GM12878 (cell line): ENCODE measurements at regions not wholly inside any gene's neighbourhood (a gene's known extent, or its start where the extent isn't known, plus 50 kb on each side); places are given as distances from the start of the nearest gene placed in this dataset.

Experiments used
- ATAC-seq: fragments of 200-7000 bp; cut with Tn5 transposase; 3 replicates; pipeline ENCODE4 v1.9.1; 2020; ENCODE audit warnings: mild to moderate bottlenecking, moderate library complexity
- BruUV-seq: library from RNA; stranded (reverse); fragments of 400-500 nt; replicated peaks from 2 replicates; lab custom pipeline; 2021; lab: Mats Ljungman, UMichigan
- CTCF ChIA-PET: fragments of 300-600 bp; sonication (Branson Sonifier 250); formaldehyde crosslinking; extraction: SDS; loops from one replicate; lab custom pipeline; 2021; ENCODE audit warnings: inconsistent platforms; lab: Yijun Ruan, JAX
- POLR2A ChIA-PET: fragments of 350-600 bp; formaldehyde crosslinking; extraction: SDS; loops from one replicate; lab custom pipeline; 2021; ENCODE audit warnings: inconsistent platforms; lab: Charles Lee
- RAD21 ChIA-PET: fragments of 300-600 bp; sonication (Branson Sonifier 250); formaldehyde crosslinking; loops from one replicate; lab custom pipeline; 2023; ENCODE audit warnings: antibody characterized with exemption; ENCODE audit not compliant: unreplicated experiment; lab: Charles Lee
- SMC1A ChIA-PET: fragments of 300-600 bp; sonication (Branson Sonifier 250); formaldehyde crosslinking; loops from one replicate; lab custom pipeline; 2023; ENCODE audit not compliant: unreplicated experiment, uncharacterized antibody; lab: Charles Lee
- DNase-seq: peaks from one replicate; pipeline ENCODE4 v3.0.0-alpha.2; 2011; ENCODE audit warnings: low read depth, low spot score
- FAIRE-seq: peaks from 3 replicates; lab custom pipeline; 2011; peaks lifted over from hg19 to GRCh38; lab: Jason Lieb, UNC
- H2AFZ ChIP-seq: 2 replicates; pipeline ENCODE4 v1.6.0; 2011; ENCODE audit warnings: low read depth, low read length, control low read depth; ENCODE audit not compliant: control insufficient read depth
- H3K27ac ChIP-seq: 2 replicates; pipeline ENCODE4 v1.5.1; 2011; ENCODE audit warnings: control low read depth; ENCODE audit not compliant: control insufficient read depth, insufficient read depth
- H3K27me3 ChIP-seq, 2 experiments: replicated peaks in 1 of 2; 2 replicates each; pipeline versions ENCODE4 v1.6.0 to v1.6.1; 2011; ENCODE audit warnings: low read length in 1 of 2; ENCODE audit not compliant: control insufficient read depth in 2 of 2, insufficient read depth in 2 of 2
- H3K36me3 ChIP-seq, 2 experiments: 2 replicates each; pipeline ENCODE4 v1.5.1; 2011; ENCODE audit warnings: low read length in 1 of 2; ENCODE audit not compliant: control insufficient read depth in 2 of 2, insufficient read depth in 2 of 2
- H3K4me1 ChIP-seq: 2 replicates; pipeline ENCODE4 v1.6.1; 2011; ENCODE audit warnings: mild to moderate bottlenecking, low read length, moderate library complexity, mixed read lengths; ENCODE audit not compliant: control insufficient read depth, insufficient read depth
- H3K4me2 ChIP-seq: 2 replicates; pipeline ENCODE4 v1.6.0; 2011; ENCODE audit warnings: control low read depth; ENCODE audit not compliant: control insufficient read depth, insufficient read depth
- H3K4me3 ChIP-seq: fragments of 200-600 bp; sonication (generic); 2 replicates; pipeline ENCODE4 v1.5.1; 2016
- H3K79me2 ChIP-seq: 2 replicates; pipeline ENCODE4 v1.6.0; 2011; ENCODE audit warnings: low read length; ENCODE audit not compliant: control insufficient read depth, insufficient read depth
- H3K9ac ChIP-seq: 2 replicates; pipeline ENCODE4 v1.8.0; 2011; ENCODE audit warnings: low read length, control low read depth, mixed read lengths; ENCODE audit not compliant: control insufficient read depth, insufficient read depth
- H3K9me3 ChIP-seq: replicated peaks from 3 replicates; pipeline ENCODE4 v1.5.1; 2011; ENCODE audit warnings: mild to moderate bottlenecking, low read length; ENCODE audit not compliant: control insufficient read depth, insufficient read depth
- H4K20me1 ChIP-seq: 2 replicates; pipeline ENCODE4 v1.6.0; 2011; ENCODE audit not compliant: control insufficient read depth, insufficient read depth
- CUX1 ChIP-seq: IDR thresholded peaks from 2 replicates; pipeline ENCODE4 v1.6.1; 2012; ENCODE audit warnings: improper control_type of control experiment, low read depth, low read length; ENCODE audit not compliant: insufficient replicate concordance
- EZH2 ChIP-seq: IDR thresholded peaks from 2 replicates; pipeline ENCODE4 v1.6.1; 2012; ENCODE audit warnings: low read depth, mild to moderate bottlenecking, control low read depth, inconsistent platforms, low read length, borderline replicate concordance; ENCODE audit not compliant: control insufficient read depth
- GATAD2B ChIP-seq: fragments of 450-650 bp; conservative IDR thresholded peaks from 2 replicates; pipeline ENCODE4 v1.6.1; 2017; ENCODE audit warnings: low read depth, mild to moderate bottlenecking, moderate library complexity
- NFYA ChIP-seq: IDR thresholded peaks from 2 replicates; pipeline ENCODE4 v1.6.1; 2011; ENCODE audit warnings: low read depth, mild to moderate bottlenecking, low read length, improper control_type of control experiment, borderline replicate concordance
- NR2F1 ChIP-seq: fragments of 450-650 bp; conservative IDR thresholded peaks from 2 replicates; pipeline ENCODE4 v1.6.1; 2017; ENCODE audit warnings: mild to moderate bottlenecking
- PML ChIP-seq: IDR thresholded peaks from 2 replicates; pipeline ENCODE4 v1.6.1; 2012; ENCODE audit warnings: low read length, inconsistent platforms
- SP1 ChIP-seq: IDR thresholded peaks from one replicate; pipeline ENCODE4 v1.6.1; 2011; ENCODE audit warnings: low read depth, low read length
- SRF ChIP-seq, 2 experiments: IDR thresholded peaks; 2 replicates each; pipeline ENCODE4 v1.6.1; 2011; ENCODE audit warnings: low read depth in 2 of 2, low read length in 2 of 2, mild to moderate bottlenecking in 1 of 2, moderate library complexity in 1 of 2
- WGBS: methylation state at CpG from one replicate; pipeline ENCODE4 v1.1.6; 2016; ENCODE audit warnings: low lambda C conversion rate; ENCODE audit not compliant: insufficient replicate concordance, insufficient coverage; ENCODE audit errors: missing lambda C conversion rate; 5-methylcytosine and 5-hydroxymethylcytosine counted together
- in situ Hi-C: fragments of 300-500 bp; cut with MboI; formaldehyde crosslinking; loops from 9 replicates; pipeline ENCODE4 v1.14.3; 2018; ENCODE audit warnings: mixed read lengths
- intact Hi-C: fragments of 100-400 bp; cut with micrococcal nuclease; formaldehyde crosslinking; loops from one replicate; pipeline ENCODE4 v1.14.2; 2022; ENCODE audit not compliant: unreplicated experiment
- TF ChIP-seq, protein P1 (sequence below): fragments of 450-650 bp; IDR thresholded peaks from 2 replicates; pipeline ENCODE4 v1.6.1; 2017; ENCODE audit warnings: mild to moderate bottlenecking, moderate library complexity

DNA sequence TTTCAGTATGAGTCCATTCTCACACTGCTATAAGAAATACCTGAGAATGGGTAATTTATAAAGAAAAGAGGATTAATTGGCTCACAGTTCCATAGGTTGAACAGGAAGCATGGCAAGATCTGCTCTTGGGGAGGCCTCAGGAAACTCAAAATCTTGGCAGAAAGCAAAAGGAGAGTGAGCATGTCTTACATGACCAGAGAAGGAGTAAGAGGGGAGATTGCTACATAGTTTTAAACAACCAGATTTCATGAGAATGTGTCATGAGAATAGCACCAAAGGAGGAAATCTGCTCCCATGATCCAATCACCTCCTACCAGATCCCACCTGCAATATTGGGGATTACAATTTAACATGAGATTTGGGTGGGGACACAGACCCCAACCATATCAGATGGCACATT is 672.4 kb downstream of the HTR1B start (continued):
- TF ChIP-seq, protein P1, sequence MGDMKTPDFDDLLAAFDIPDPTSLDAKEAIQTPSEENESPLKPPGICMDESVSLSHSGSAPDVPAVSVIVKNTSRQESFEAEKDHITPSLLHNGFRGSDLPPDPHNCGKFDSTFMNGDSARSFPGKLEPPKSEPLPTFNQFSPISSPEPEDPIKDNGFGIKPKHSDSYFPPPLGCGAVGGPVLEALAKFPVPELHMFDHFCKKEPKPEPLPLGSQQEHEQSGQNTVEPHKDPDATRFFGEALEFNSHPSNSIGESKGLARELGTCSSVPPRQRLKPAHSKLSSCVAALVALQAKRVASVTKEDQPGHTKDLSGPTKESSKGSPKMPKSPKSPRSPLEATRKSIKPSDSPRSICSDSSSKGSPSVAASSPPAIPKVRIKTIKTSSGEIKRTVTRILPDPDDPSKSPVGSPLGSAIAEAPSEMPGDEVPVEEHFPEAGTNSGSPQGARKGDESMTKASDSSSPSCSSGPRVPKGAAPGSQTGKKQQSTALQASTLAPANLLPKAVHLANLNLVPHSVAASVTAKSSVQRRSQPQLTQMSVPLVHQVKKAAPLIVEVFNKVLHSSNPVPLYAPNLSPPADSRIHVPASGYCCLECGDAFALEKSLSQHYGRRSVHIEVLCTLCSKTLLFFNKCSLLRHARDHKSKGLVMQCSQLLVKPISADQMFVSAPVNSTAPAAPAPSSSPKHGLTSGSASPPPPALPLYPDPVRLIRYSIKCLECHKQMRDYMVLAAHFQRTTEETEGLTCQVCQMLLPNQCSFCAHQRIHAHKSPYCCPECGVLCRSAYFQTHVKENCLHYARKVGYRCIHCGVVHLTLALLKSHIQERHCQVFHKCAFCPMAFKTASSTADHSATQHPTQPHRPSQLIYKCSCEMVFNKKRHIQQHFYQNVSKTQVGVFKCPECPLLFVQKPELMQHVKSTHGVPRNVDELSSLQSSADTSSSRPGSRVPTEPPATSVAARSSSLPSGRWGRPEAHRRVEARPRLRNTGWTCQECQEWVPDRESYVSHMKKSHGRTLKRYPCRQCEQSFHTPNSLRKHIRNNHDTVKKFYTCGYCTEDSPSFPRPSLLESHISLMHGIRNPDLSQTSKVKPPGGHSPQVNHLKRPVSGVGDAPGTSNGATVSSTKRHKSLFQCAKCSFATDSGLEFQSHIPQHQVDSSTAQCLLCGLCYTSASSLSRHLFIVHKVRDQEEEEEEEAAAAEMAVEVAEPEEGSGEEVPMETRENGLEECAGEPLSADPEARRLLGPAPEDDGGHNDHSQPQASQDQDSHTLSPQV, result no peak
- TF ChIP-seq GATAD2B (no peak), NFYA (no peak)

DNA sequence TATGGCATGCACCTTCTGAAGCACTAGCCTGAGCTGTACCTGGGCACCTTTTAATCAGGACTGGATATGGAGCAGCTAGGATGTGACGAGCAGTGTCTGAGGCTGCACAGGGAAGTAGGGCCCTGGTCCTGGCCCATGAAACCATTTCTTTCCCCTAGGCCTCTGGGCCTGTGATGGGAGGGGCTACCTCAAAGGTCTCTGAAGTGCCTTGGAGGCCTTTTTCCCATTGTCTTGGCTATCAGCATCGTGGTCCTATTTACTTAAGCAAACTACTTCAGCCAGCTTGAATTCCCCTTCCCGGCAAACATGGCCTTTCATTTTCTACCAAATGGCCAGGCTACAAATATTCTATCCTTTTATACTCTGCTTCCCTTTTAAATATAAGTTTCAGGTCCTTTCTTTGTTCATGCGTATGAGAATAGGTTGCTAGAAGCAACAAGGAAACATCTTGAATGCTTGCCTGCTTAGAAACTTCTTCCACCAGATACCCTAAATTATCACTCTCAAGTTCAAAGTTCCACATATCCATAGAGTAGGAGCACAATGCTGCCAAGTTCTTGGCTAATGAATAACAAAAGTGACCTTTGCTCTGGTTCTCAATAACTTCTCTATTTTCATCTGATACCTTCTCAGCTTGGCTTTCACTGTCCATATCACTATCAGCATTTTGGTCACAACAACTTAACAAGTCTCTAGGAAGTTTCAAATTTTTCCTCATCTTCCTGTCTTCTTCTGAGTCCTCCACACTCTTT is 673.1 kb downstream of the HTR1B start:
- Histone ChIP-seq H3K36me3 (no peaks in the 10 kb centered on the region), H3K27me3 (no peaks in the 10 kb centered on the region), H3K4me1 (no peaks in the 10 kb centered on the region), H3K4me3 (no peak overlapping the region), H2AFZ (no peak overlapping the region), H3K9me3 (no peaks in the 10 kb centered on the region), H3K4me2 (no peak overlapping the region), H4K20me1 (no peaks in the 10 kb centered on the region), H3K79me2 (no peaks in the 10 kb centered on the region), H3K9ac (no peak overlapping the region), H3K27ac (no peak overlapping the region)
- ChIA-PET RAD21 (no interaction called here), POLR2A (no interaction called here), SMC1A (no interaction called here), CTCF (no interaction called here)
- ATAC-seq (no peak), FAIRE-seq (no peak), DNase-seq (no peak)
- TF ChIP-seq CUX1 (no peak), SP1 (no peak), EZH2 (no peak), PML (no peak), NR2F1 (no peak), SRF (IDR thresholded peaks at IDR 0.05; ENCODE audit: low read depth in 2 of 2, low read length in 2 of 2) (no peak)
- in situ Hi-C loops, result no loop called here
- 34% methylated on average over 4 of the region's 4 CpGs for WGBS
- no TSS peak for BruUV-seq
- intact Hi-C loops, result no loop called here
